Brain microvascular endothelial cell (primary cell): ENCODE measurements at regions not wholly inside any gene's neighbourhood (a gene's known extent, or its start where the extent isn't known, plus 50 kb on each side); places are given as distances from the start of the nearest gene placed in this dataset.
A peak's percentile ranks its signal among the peaks of the same experiment; 100 is the strongest.

ENCODE experiments used
- DNase-seq: peaks from one replicate; pipeline ENCODE4 v3.0.0-alpha.2; 2020
- H3K27ac ChIP-seq: fragments of 250-450 bp; sonication (Bioruptor Pico); 2 replicates; pipeline ENCODE4 v1.5.1; 2020; ENCODE audit warnings: mild to moderate bottlenecking, moderate library complexity
- H3K27me3 ChIP-seq: fragments of 250-450 bp; sonication (Bioruptor Pico); replicated peaks from 2 replicates; pipeline ENCODE4 v1.5.1; 2020; ENCODE audit warnings: mild to moderate bottlenecking
- H3K36me3 ChIP-seq: fragments of 250-450 bp; sonication (Bioruptor Pico); replicated peaks from 2 replicates; pipeline ENCODE4 v1.5.1; 2020; ENCODE audit warnings: mild to moderate bottlenecking
- H3K4me3 ChIP-seq: 2 replicates; pipeline ENCODE4 v1.5.1; 2011; ENCODE audit warnings: low read depth, mild to moderate bottlenecking, control low read depth, low read length, moderate library complexity
- CTCF ChIP-seq: IDR thresholded peaks from 2 replicates; pipeline ENCODE4 v1.5.1; 2011; ENCODE audit warnings: low read depth, mild to moderate bottlenecking, moderate library complexity, low read length, control low read depth, inconsistent platforms; ENCODE audit errors: missing control alignments
- in situ Hi-C: cut with HindIII; loops from 2 replicates; pipeline ENCODE4 v1.10.0; 2017; ENCODE audit warnings: low sequenced_read_pairs, low pct_ligation_motif_present

GRCh38 chr3:107992976-107993684, 97.7 kb downstream of the CD47 start:
- DNase-seq = peak; percentile 13
- no peak for TF ChIP-seq CTCF
- in situ Hi-C loops = no loop called here

DNA sequence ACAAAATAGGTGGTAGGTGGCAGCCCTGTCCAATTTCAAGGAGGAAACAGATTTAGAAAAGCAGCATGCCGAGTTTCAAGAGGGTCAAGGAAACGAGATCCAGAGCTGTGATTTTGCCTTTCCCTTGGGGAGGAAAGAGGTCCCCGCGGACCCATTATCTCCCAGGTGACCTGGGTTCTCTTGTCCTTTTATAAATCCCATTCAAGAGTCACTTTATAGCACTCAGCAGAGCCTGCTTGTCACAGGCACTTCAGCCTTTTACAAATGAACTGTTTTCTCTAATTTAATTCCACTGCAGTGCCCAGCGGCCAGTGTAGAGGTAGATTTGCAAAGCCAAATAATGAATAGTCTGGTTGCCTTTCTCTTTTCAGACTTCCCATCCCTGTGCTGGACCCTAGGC, 99.9 kb downstream of the CD47 start:
- in situ Hi-C loops = no loop called here
- no peak for TF ChIP-seq CTCF
- H3K36me3 ChIP-seq = no peaks in the 10 kb centered on the region
- no peak overlapping the region for H3K27ac ChIP-seq
- H3K27me3 ChIP-seq = no peaks in the 10 kb centered on the region
- no peak for DNase-seq
- H3K4me3 ChIP-seq = no peak overlapping the region

More at GRCh38 chr3:107992976-107993684, 97.7 kb downstream of the CD47 start:
- Histone ChIP-seq H3K27me3 (no peaks in the 10 kb centered on the region), H3K36me3 (no peaks in the 10 kb centered on the region), H3K27ac (no peak overlapping the region), H3K4me3 (no peak overlapping the region)

DNA sequence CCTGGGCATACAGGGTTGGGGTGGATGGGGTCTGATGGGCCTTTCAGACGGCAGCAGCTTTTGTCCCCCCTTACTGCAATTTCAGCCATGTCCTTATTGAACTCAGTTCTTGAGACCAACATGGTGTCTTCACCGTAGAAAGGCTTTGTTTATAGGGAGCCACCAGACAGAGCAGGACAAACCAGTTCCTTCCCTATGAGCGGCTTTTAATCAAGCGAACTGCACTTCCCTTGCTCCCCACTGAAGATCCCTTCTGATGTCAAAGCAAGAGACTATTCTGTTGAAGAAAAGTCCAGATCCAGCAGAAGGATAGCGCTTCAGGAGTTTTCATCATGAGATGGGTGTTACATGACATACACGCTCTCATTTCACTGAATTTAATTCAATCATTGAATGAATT, 100.4 kb downstream of the CD47 start:
- no peak for DNase-seq
- Histone ChIP-seq H3K36me3 (no peaks in the 10 kb centered on the region), H3K27ac (no peak overlapping the region), H3K27me3 (no peaks in the 10 kb centered on the region), H3K4me3 (no peak overlapping the region)
- in situ Hi-C loops = no loop called here
- TF ChIP-seq CTCF = no peak

DNA sequence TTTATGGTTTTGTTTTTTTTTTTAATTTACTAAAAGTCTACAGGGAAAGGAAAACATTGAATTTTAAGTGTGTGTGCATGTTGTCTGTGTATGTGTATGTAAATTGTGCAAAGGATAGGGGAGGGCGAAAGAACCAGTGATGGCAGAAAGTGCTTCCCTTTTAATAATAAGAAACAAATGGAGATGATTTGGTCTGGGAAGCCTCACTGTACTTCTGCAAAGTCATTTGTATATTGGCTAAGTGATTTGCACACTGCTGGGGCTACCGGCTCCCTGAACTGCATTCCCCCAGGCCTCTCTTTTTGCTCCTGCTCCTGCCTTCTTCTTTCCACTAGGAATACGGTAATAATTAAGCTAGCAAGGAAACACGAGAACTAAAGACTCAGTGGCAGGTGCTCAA, 101.2 kb downstream of the CD47 start:
- DNase-seq = no peak
- TF ChIP-seq CTCF = no peak

GRCh38 chr3:107988460-107989175, 102.2 kb downstream of the CD47 start:
- H3K27ac ChIP-seq = no peak overlapping the region
- peak; percentile 44 for DNase-seq
- no peaks in the 10 kb centered on the region for H3K36me3 ChIP-seq
- H3K27me3 ChIP-seq = no peaks in the 10 kb centered on the region
- H3K4me3 ChIP-seq = no peak overlapping the region
- no peak for TF ChIP-seq CTCF
- in situ Hi-C loops = no loop called here

More for the DNA sequence above, 101.2 kb downstream of the CD47 start:
- Histone ChIP-seq H3K27ac (no peak overlapping the region), H3K27me3 (no peaks in the 10 kb centered on the region), H3K36me3 (no peaks in the 10 kb centered on the region), H3K4me3 (no peak overlapping the region)
- in situ Hi-C loops = no loop called here
